Gastroesophageal sphincter (tissue), 4 donors: ENCODE measurements at regions not wholly inside any gene's neighbourhood (a gene's known extent, or its start where the extent isn't known, plus 50 kb on each side); places are given as distances from the start of the nearest gene placed in this dataset.

ENCODE experiments used
- ATAC-seq: fragments of 150-250 bp; one replicate; pipeline ENCODE4 v1.9.1; 2016; ENCODE audit warnings: mild to moderate bottlenecking, moderate library complexity
- H3K27ac ChIP-seq, 4 donors: fragments of 200-600 bp; sonication (generic) in 3 of 4; 1 replicate in 3 of 4; 2 replicates in 1 of 4; pipeline ENCODE4 v1.5.1; 2016 to 2019
- H3K27me3 ChIP-seq: fragments of 200-600 bp; sonication (generic); one replicate; pipeline ENCODE4 v1.5.1; 2019
- H3K36me3 ChIP-seq, 2 donors: fragments of 200-600 bp; sonication (generic); one replicate each; pipeline ENCODE4 v1.5.1; 2019; ENCODE audit warnings: control low read depth in 1 of 2
- H3K4me1 ChIP-seq, 3 donors: fragments of 200-600 bp; sonication (generic); 1 replicate in 2 of 3; 2 replicates in 1 of 3; pipeline ENCODE4 v1.5.1; 2016 to 2019; ENCODE audit warnings: control low read depth in 2 of 3
- H3K4me3 ChIP-seq, 2 donors: fragments of 200-600 bp; sonication (generic); one replicate each; pipeline ENCODE4 v1.5.1; 2019; ENCODE audit warnings: mild to moderate bottlenecking in 1 of 2, moderate library complexity in 1 of 2
- H3K9me3 ChIP-seq, 3 donors: fragments of 200-600 bp; sonication (generic); one replicate each; pipeline ENCODE4 v1.5.1; 2017 to 2019; ENCODE audit warnings: control low read depth in 2 of 3
- CTCF ChIP-seq, 4 experiments: fragments of 200-600 bp in 2 of 4; fragments of 450-650 bp in 2 of 4; sonication (generic) in 1 of 4; IDR thresholded peaks; one replicate each; pipeline ENCODE4 v1.5.1; 2017 to 2019; ENCODE audit warnings: antibody characterized with exemption in 4 of 4, mild to moderate bottlenecking in 2 of 4, moderate library complexity in 2 of 4
- EP300 ChIP-seq: sonication (generic); formaldehyde crosslinking; IDR thresholded peaks from one replicate; pipeline ENCODE4 v1.6.1; 2017; ENCODE audit warnings: antibody characterized with exemption, mild to moderate bottlenecking
- POLR2A ChIP-seq, 2 donors: fragments of 450-650 bp; IDR thresholded peaks; one replicate each; pipeline ENCODE4 v1.6.1; 2017; ENCODE audit warnings: antibody characterized with exemption in 2 of 2, mild to moderate bottlenecking in 2 of 2, moderate library complexity in 1 of 2
- POLR2AphosphoS5 ChIP-seq: sonication (generic); formaldehyde crosslinking; IDR thresholded peaks from one replicate; pipeline ENCODE4 v1.6.1; 2017; ENCODE audit warnings: antibody characterized with exemption
- WGBS, 2 donors: methylation state at CpG; one replicate each; pipeline ENCODE4 v1.1.5; 2018; ENCODE audit warnings: low coverage in 1 of 2; 5-methylcytosine and 5-hydroxymethylcytosine counted together

GRCh38 chr14:87178277-87178676 is 814.7 kb downstream of the GALC start:
- Histone ChIP-seq H3K27me3 (no peaks in the 10 kb centered on the region), H3K4me1 (no peaks in the 10 kb centered on the region), H3K27ac (no peak overlapping the region), H3K4me3 (no peak overlapping the region), H3K9me3 (no peaks in the 10 kb centered on the region), H3K36me3 (no peaks in the 10 kb centered on the region)
- no peak for ATAC-seq
- TF ChIP-seq POLR2A (IDR thresholded peaks at IDR 0.05) (no peak), POLR2AphosphoS5 (no peak)
- WGBS, 2 donors, result 75 to 80% methylated on average over 1 of the region's 1 CpG

GRCh38 chr14:87175175-87175574 is 817.8 kb downstream of the GALC start:
- no peaks in the 10 kb centered on the region for H3K36me3 ChIP-seq
- H3K27ac ChIP-seq, result no peak overlapping the region
- no peak for ATAC-seq
- no peak overlapping the region for H3K4me3 ChIP-seq
- TF ChIP-seq CTCF (IDR thresholded peaks at IDR 0.05), result no peak
- TF ChIP-seq EP300, result no peak
- TF ChIP-seq POLR2AphosphoS5, result no peak
- no peak for TF ChIP-seq POLR2A (IDR thresholded peaks at IDR 0.05)
- 19 to 43% methylated on average over 2 of the region's 2 CpGs for WGBS, 2 donors
- no peaks in the 10 kb centered on the region for H3K27me3 ChIP-seq
- H3K9me3 ChIP-seq, result no peaks in the 10 kb centered on the region
- H3K4me1 ChIP-seq, result no peaks in the 10 kb centered on the region

- H3K4me1 ChIP-seq, result no peaks in the 10 kb centered on the region
- H3K27me3 ChIP-seq, result no peaks in the 10 kb centered on the region
- TF ChIP-seq EP300, result no peak
- no peak for TF ChIP-seq POLR2AphosphoS5
- TF ChIP-seq POLR2A (IDR thresholded peaks at IDR 0.05), result no peak
- no peak for TF ChIP-seq CTCF (IDR thresholded peaks at IDR 0.05)
- no peaks in the 10 kb centered on the region for H3K9me3 ChIP-seq
- H3K36me3 ChIP-seq, result no peaks in the 10 kb centered on the region
- no peak overlapping the region for H3K27ac ChIP-seq
- no peak overlapping the region for H3K4me3 ChIP-seq
- 75 to 90% methylated on average over 2 of the region's 2 CpGs for WGBS, 2 donors
- ATAC-seq, result no peak
These were observed 821.8 kb downstream of the GALC start for GRCh38 chr14:87171141-87171540.

GRCh38 chr14:87170179-87170578 is 822.8 kb downstream of the GALC start:
- Histone ChIP-seq H3K4me1 (no peaks in the 10 kb centered on the region), H3K4me3 (no peak overlapping the region), H3K36me3 (no peaks in the 10 kb centered on the region), H3K27ac (no peak overlapping the region), H3K9me3 (no peaks in the 10 kb centered on the region), H3K27me3 (no peaks in the 10 kb centered on the region)
- no peak for ATAC-seq
- no peak for TF ChIP-seq CTCF (IDR thresholded peaks at IDR 0.05)
- no peak for TF ChIP-seq EP300
- no peak for TF ChIP-seq POLR2AphosphoS5
- no peak for TF ChIP-seq POLR2A (IDR thresholded peaks at IDR 0.05)
- 67 to 74% methylated on average over 2 to 3 of the region's 3 CpGs for WGBS, 2 donors

- Histone ChIP-seq H3K27me3 (no peaks in the 10 kb centered on the region), H3K9me3 (no peaks in the 10 kb centered on the region), H3K4me3 (no peak overlapping the region), H3K27ac (no peak overlapping the region), H3K4me1 (no peaks in the 10 kb centered on the region), H3K36me3 (no peaks in the 10 kb centered on the region)
- ATAC-seq, result no peak
- TF ChIP-seq EP300 (no peak), POLR2A (IDR thresholded peaks at IDR 0.05) (no peak), CTCF (IDR thresholded peaks at IDR 0.05) (no peak), POLR2AphosphoS5 (no peak)
- 93% methylated on average over 2 of the region's 2 CpGs for WGBS, 2 donors
These were observed 823.6 kb downstream of the GALC start for GRCh38 chr14:87169362-87169761.
